Neural cell (in vitro differentiated cells): ENCODE measurements at regions not wholly inside any gene's neighbourhood (a gene's known extent, or its start where the extent isn't known, plus 50 kb on each side); places are given as distances from the start of the nearest gene placed in this dataset.

ENCODE experiments used
- H2AFZ ChIP-seq: fragments of 200-600, 300-800 bp; sonication (generic), shearing (Covaris generic); 2 replicates; pipeline ENCODE4 v1.6.0; 2014; ENCODE audit warnings: low read depth, mild to moderate bottlenecking, antibody characterized with exemption, low read length, moderate library complexity
- H3F3A ChIP-seq: fragments of 200-600 bp; shearing (Covaris generic); 2 replicates; pipeline ENCODE4 v1.6.1; 2016; ENCODE audit warnings: mild to moderate bottlenecking, moderate library complexity, mixed read lengths, antibody characterized with exemption, low read length; ENCODE audit not compliant: insufficient read depth, poor library complexity, severe bottlenecking
- H3K27ac ChIP-seq: fragments of 200-600, 300-800 bp; sonication (generic), shearing (Covaris generic); 2 replicates; pipeline ENCODE4 v1.5.1; 2014; ENCODE audit warnings: mild to moderate bottlenecking, low read length, moderate library complexity
- H3K27me3 ChIP-seq: fragments of 300-800, 200-600 bp; sonication (generic), shearing (Covaris generic); 2 replicates; pipeline ENCODE4 v1.6.0; 2014; ENCODE audit warnings: mild to moderate bottlenecking, low read depth, low read length, moderate library complexity; ENCODE audit not compliant: insufficient read depth
- H3K36me3 ChIP-seq: fragments of 300-800, 200-600 bp; sonication (generic), shearing (Covaris generic); 2 replicates; pipeline ENCODE4 v1.5.1; 2014; ENCODE audit warnings: mild to moderate bottlenecking, antibody characterized with exemption, low read length, moderate library complexity; ENCODE audit not compliant: insufficient read depth
- H3K4me2 ChIP-seq: fragments of 300-800, 200-600 bp; sonication (generic), shearing (Covaris generic); 2 replicates; pipeline ENCODE4 v1.6.0; 2014; ENCODE audit warnings: mild to moderate bottlenecking, low read length
- H3K4me3 ChIP-seq: fragments of 300-800, 200-600 bp; sonication (generic), shearing (Covaris generic); 2 replicates; pipeline ENCODE4 v1.5.1; 2014; ENCODE audit warnings: mild to moderate bottlenecking, low read length, moderate library complexity
- H3K79me2 ChIP-seq: fragments of 200-600 bp; shearing (Covaris generic); replicated peaks from 2 replicates; pipeline ENCODE4 v1.6.0; 2014; ENCODE audit warnings: mild to moderate bottlenecking, low read length, moderate library complexity; ENCODE audit not compliant: insufficient read depth
- H3K9ac ChIP-seq: fragments of 300-800, 200-600 bp; sonication (generic), shearing (Covaris generic); 2 replicates; pipeline ENCODE4 v1.6.1; 2016; ENCODE audit warnings: mild to moderate bottlenecking, low read length, mixed read lengths
- H3K9me2 ChIP-seq: fragments of 200-600 bp; shearing (Covaris generic); 2 replicates; pipeline ENCODE4 v1.6.1; 2016; ENCODE audit warnings: mild to moderate bottlenecking, low read length, mixed read lengths; ENCODE audit not compliant: insufficient read depth
- H3K9me3 ChIP-seq: fragments of 200-600, 300-800 bp; sonication (generic), shearing (Covaris generic); 2 replicates; pipeline ENCODE4 v1.6.1; 2016; ENCODE audit warnings: mild to moderate bottlenecking, mixed run types, low read length, moderate library complexity, mixed read lengths
- H4K20me1 ChIP-seq: fragments of 200-600 bp; shearing (Covaris generic); 2 replicates; pipeline ENCODE4 v1.6.1; 2016; ENCODE audit warnings: mild to moderate bottlenecking, mixed run types; ENCODE audit not compliant: insufficient read depth
- CTCF ChIP-seq: fragments of 450-650 bp; IDR thresholded peaks from 2 replicates; pipeline ENCODE4 v1.5.1; 2014; ENCODE audit warnings: antibody characterized with exemption, mild to moderate bottlenecking, moderate library complexity; ENCODE audit not compliant: poor library complexity, severe bottlenecking
- EP300 ChIP-seq: fragments of 450-650 bp; conservative IDR thresholded peaks from 2 replicates; pipeline ENCODE4 v1.6.1; 2014; ENCODE audit warnings: antibody characterized with exemption, mild to moderate bottlenecking, moderate library complexity; ENCODE audit not compliant: poor library complexity, severe bottlenecking
- EZH2 ChIP-seq: fragments of 200-600, 300-800 bp; shearing (Covaris generic), sonication (generic); IDR thresholded peaks from 2 replicates; pipeline ENCODE4 v1.6.1; 2014; ENCODE audit warnings: antibody characterized with exemption, low read length, borderline replicate concordance, mild to moderate bottlenecking; ENCODE audit not compliant: insufficient read depth, poor library complexity, severe bottlenecking
- MXI1 ChIP-seq: fragments of 450-650 bp; conservative IDR thresholded peaks from 2 replicates; pipeline ENCODE4 v1.6.1; 2014; ENCODE audit warnings: antibody characterized with exemption, mild to moderate bottlenecking; ENCODE audit not compliant: poor library complexity, severe bottlenecking
- POLR2AphosphoS5 ChIP-seq: IDR thresholded peaks from 2 replicates; pipeline ENCODE4 v1.6.1; 2012
- RAD21 ChIP-seq: fragments of 450-650 bp; conservative IDR thresholded peaks from 2 replicates; pipeline ENCODE4 v1.6.1; 2014; ENCODE audit warnings: antibody characterized with exemption, mild to moderate bottlenecking, moderate library complexity
- REST ChIP-seq: IDR thresholded peaks from 2 replicates; pipeline ENCODE4 v1.6.1; 2012; ENCODE audit warnings: borderline replicate concordance
- SMC3 ChIP-seq: fragments of 450-650 bp; conservative IDR thresholded peaks from 2 replicates; pipeline ENCODE4 v1.6.1; 2014; ENCODE audit warnings: antibody characterized with exemption, mild to moderate bottlenecking, moderate library complexity; ENCODE audit not compliant: poor library complexity
- TAF1 ChIP-seq: IDR thresholded peaks from 2 replicates; pipeline ENCODE4 v1.6.1; 2012; ENCODE audit warnings: low read depth

- Histone ChIP-seq H2AFZ (no peak overlapping the region), H3K9me3 (no peaks in the 10 kb centered on the region), H3K9me2 (no peaks in the 10 kb centered on the region), H4K20me1 (no peaks in the 10 kb centered on the region), H3K4me2 (no peak overlapping the region), H3K79me2 (no peaks in the 10 kb centered on the region), H3K27ac (no peak overlapping the region), H3K9ac (no peak overlapping the region), H3K36me3 (no peaks in the 10 kb centered on the region), H3K27me3 (no peaks in the 10 kb centered on the region), H3K4me3 (no peak overlapping the region), H3F3A (no peaks in the 10 kb centered on the region)
- TF ChIP-seq REST, result no peak
- no peak for TF ChIP-seq MXI1
- no peak for TF ChIP-seq EP300
- no peak for TF ChIP-seq RAD21
- TF ChIP-seq EZH2, result no peak
- TF ChIP-seq POLR2AphosphoS5, result no peak
- TF ChIP-seq SMC3, result no peak
- no peak for TF ChIP-seq TAF1
- TF ChIP-seq CTCF, result no peak
Measured at GRCh38 chr20:55394592-55394991, 610.7 kb downstream of the CBLN4 start.

- Histone ChIP-seq H3K4me3 (no peak overlapping the region), H3K36me3 (no peaks in the 10 kb centered on the region), H4K20me1 (no peaks in the 10 kb centered on the region), H3K79me2 (no peaks in the 10 kb centered on the region), H3K4me2 (no peak overlapping the region), H2AFZ (no peak overlapping the region), H3F3A (no peaks in the 10 kb centered on the region), H3K9me3 (no peaks in the 10 kb centered on the region), H3K27me3 (no peaks in the 10 kb centered on the region), H3K9ac (no peak overlapping the region), H3K9me2 (no peaks in the 10 kb centered on the region), H3K27ac (no peak overlapping the region)
- TF ChIP-seq REST (no peak), MXI1 (no peak), POLR2AphosphoS5 (no peak), CTCF (no peak), EZH2 (no peak), SMC3 (no peak), TAF1 (no peak), RAD21 (no peak), EP300 (no peak)
Measured at GRCh38 chr20:55390791-55391190, 614.5 kb downstream of the CBLN4 start.
